Naive B cell (primary cell): ENCODE measurements at regions not wholly inside any gene's neighbourhood (a gene's known extent, or its start where the extent isn't known, plus 50 kb on each side); places are given as distances from the start of the nearest gene placed in this dataset.

ENCODE experiments used
- ATAC-seq, 2 donors: fragments of 150-1000 bp; cut with Tn5 transposase; 2 replicates each; pipeline ENCODE4 v1.10.0; 2021; ENCODE audit warnings: low read depth in 2 of 2, mild to moderate bottlenecking in 2 of 2, moderate library complexity in 2 of 2
- DNase-seq: peaks from one replicate; pipeline ENCODE4 v3.0.0; 2022
- H3K27ac Mint-ChIP-seq, 6 donors: one replicate each; pipeline ENCODE4 v1.8.0; 2020 to 2022; ENCODE audit warnings: mild to moderate bottlenecking in 6 of 6, mixed read lengths in 6 of 6, moderate library complexity in 5 of 6, inconsistent platforms in 2 of 6
- H3K27me3 Mint-ChIP-seq, 3 donors: one replicate each; pipeline ENCODE4 v1.8.0; 2021 to 2022; ENCODE audit warnings: mixed read lengths in 3 of 3, mild to moderate bottlenecking in 1 of 3
- H3K36me3 Mint-ChIP-seq, 2 donors: one replicate each; pipeline ENCODE4 v1.8.0; 2020 to 2022; ENCODE audit warnings: mixed read lengths in 2 of 2, inconsistent platforms in 1 of 2, mild to moderate bottlenecking in 1 of 2
- H3K4me1 Mint-ChIP-seq, 3 donors: one replicate each; pipeline ENCODE4 v1.8.0; 2020 to 2022; ENCODE audit warnings: mixed read lengths in 3 of 3, inconsistent platforms in 1 of 3, mild to moderate bottlenecking in 1 of 3, moderate library complexity in 1 of 3
- H3K4me3 Mint-ChIP-seq, 8 donors: one replicate each; pipeline ENCODE4 v1.8.0; 2020 to 2022; ENCODE audit warnings: mild to moderate bottlenecking in 8 of 8, mixed read lengths in 8 of 8, moderate library complexity in 8 of 8, inconsistent platforms in 2 of 8
- H3K9me3 Mint-ChIP-seq, 7 donors: one replicate each; pipeline ENCODE4 v1.8.0; 2020 to 2022; ENCODE audit warnings: mixed read lengths in 7 of 7, mild to moderate bottlenecking in 5 of 7, inconsistent platforms in 2 of 7, moderate library complexity in 1 of 7

GRCh38 chr1:67939942-67940341 lies 106.7 kb upstream of the GNG12 start:
- no peak for ATAC-seq

GRCh38 chr1:67939186-67939743 lies 106.0 kb upstream of the GNG12 start:
- no peak for DNase-seq
- ATAC-seq, result no peak
- H3K27ac Mint-ChIP-seq, result no peak overlapping the region
- no peak overlapping the region for H3K4me3 Mint-ChIP-seq
- peaks cover 0 to 5% (median 0%) of the 10 kb centered on the region in 7 donors for H3K9me3 Mint-ChIP-seq
- no peaks in the 10 kb centered on the region for H3K36me3 Mint-ChIP-seq
- H3K27me3 Mint-ChIP-seq, result no peaks in the 10 kb centered on the region
- no peaks in the 10 kb centered on the region for H3K4me1 Mint-ChIP-seq

More at GRCh38 chr1:67939942-67940341, 106.7 kb upstream of the GNG12 start:
- Mint-ChIP-seq H3K27ac (no peak overlapping the region), H3K27me3 (no peaks in the 10 kb centered on the region), H3K36me3 (no peaks in the 10 kb centered on the region), H3K4me1 (no peaks in the 10 kb centered on the region), H3K9me3 (peaks cover 0 to 5% (median 0%) of the 10 kb centered on the region in 7 donors), H3K4me3 (no peak overlapping the region)
- DNase-seq, result no peak

- no peak for ATAC-seq
- H3K9me3 Mint-ChIP-seq, result peaks cover 0 to 2% (median 0%) of the 10 kb centered on the region in 7 donors
- no peak for DNase-seq
- no peaks in the 10 kb centered on the region for H3K4me1 Mint-ChIP-seq
- no peaks in the 10 kb centered on the region for H3K27me3 Mint-ChIP-seq
- H3K36me3 Mint-ChIP-seq, result no peaks in the 10 kb centered on the region
- H3K27ac Mint-ChIP-seq, result no peak overlapping the region
- no peak overlapping the region for H3K4me3 Mint-ChIP-seq
These were observed 104.4 kb upstream of the GNG12 start for GRCh38 chr1:67937651-67938050.

GRCh38 chr1:67937010-67937409 lies 103.7 kb upstream of the GNG12 start:
- H3K27ac Mint-ChIP-seq, result no peak overlapping the region
- no peaks in the 10 kb centered on the region for H3K36me3 Mint-ChIP-seq
- ATAC-seq (no peak), DNase-seq (no peak)
- H3K4me3 Mint-ChIP-seq, result no peak overlapping the region
- H3K9me3 Mint-ChIP-seq, result peaks cover 0 to 2% (median 0%) of the 10 kb centered on the region in 7 donors
- no peaks in the 10 kb centered on the region for H3K4me1 Mint-ChIP-seq
- no peaks in the 10 kb centered on the region for H3K27me3 Mint-ChIP-seq

GRCh38 chr1:67935560-67935959 lies 102.3 kb upstream of the GNG12 start:
- H3K36me3 Mint-ChIP-seq, result no peaks in the 10 kb centered on the region
- no peak overlapping the region for H3K4me3 Mint-ChIP-seq
- no peaks in the 10 kb centered on the region for H3K4me1 Mint-ChIP-seq
- H3K9me3 Mint-ChIP-seq, result peaks cover 0 to 2% (median 0%) of the 10 kb centered on the region in 7 donors
- H3K27ac Mint-ChIP-seq, result no peak overlapping the region
- H3K27me3 Mint-ChIP-seq, result no peaks in the 10 kb centered on the region
- DNase-seq, result no peak
- ATAC-seq, result no peak

- ATAC-seq, result no peak
These were observed 97.9 kb upstream of the GNG12 start for GRCh38 chr1:67931198-67931597.

GRCh38 chr1:67923074-67923473 lies 89.8 kb upstream of the GNG12 start:
- H3K27ac Mint-ChIP-seq, result no peak overlapping the region
- ATAC-seq, result no peak
- no peaks in the 10 kb centered on the region for H3K36me3 Mint-ChIP-seq
- H3K9me3 Mint-ChIP-seq, result no peaks in the 10 kb centered on the region
- H3K4me3 Mint-ChIP-seq, result no peak overlapping the region
- no peak for DNase-seq
- no peaks in the 10 kb centered on the region for H3K4me1 Mint-ChIP-seq
- H3K27me3 Mint-ChIP-seq, result peaks cover 0 to 5% (median 0%) of the 10 kb centered on the region in 3 donors

More at GRCh38 chr1:67931198-67931597, 97.9 kb upstream of the GNG12 start:
- H3K9me3 Mint-ChIP-seq, result peaks cover 0 to 2% (median 0%) of the 10 kb centered on the region in 7 donors
- H3K27me3 Mint-ChIP-seq, result peaks cover 0 to 8% (median 0%) of the 10 kb centered on the region in 3 donors
- no peaks in the 10 kb centered on the region for H3K36me3 Mint-ChIP-seq
- H3K4me1 Mint-ChIP-seq, result no peaks in the 10 kb centered on the region
- no peak for DNase-seq
- H3K4me3 Mint-ChIP-seq, result no peak overlapping the region
- H3K27ac Mint-ChIP-seq, result no peak overlapping the region

GRCh38 chr1:67921725-67922489 lies 88.6 kb upstream of the GNG12 start:
- Mint-ChIP-seq H3K36me3 (no peaks in the 10 kb centered on the region), H3K27me3 (peaks cover 0 to under 1% (median 0%) of the 10 kb centered on the region in 3 donors), H3K27ac (peak overlapping the region in 1 of 6 donors; percentile 34), H3K9me3 (no peaks in the 10 kb centered on the region), H3K4me3 (no peak overlapping the region), H3K4me1 (no peaks in the 10 kb centered on the region)
- ATAC-seq (no peak), DNase-seq (no peak)

GRCh38 chr1:67919274-67920072 lies 86.2 kb upstream of the GNG12 start:
- H3K4me3 Mint-ChIP-seq, result no peak overlapping the region
- ATAC-seq, result no peak
- peaks cover 0 to 8% (median 5%) of the 10 kb centered on the region in 3 donors for H3K27me3 Mint-ChIP-seq
- H3K27ac Mint-ChIP-seq, result no peak overlapping the region
- no peaks in the 10 kb centered on the region for H3K4me1 Mint-ChIP-seq
- no peak for DNase-seq
- H3K9me3 Mint-ChIP-seq, result peaks cover 0 to 5% (median 0%) of the 10 kb centered on the region in 7 donors
- H3K36me3 Mint-ChIP-seq, result no peaks in the 10 kb centered on the region

GRCh38 chr1:67918067-67918466 lies 84.8 kb upstream of the GNG12 start:
- H3K27me3 Mint-ChIP-seq, result peaks cover 0 to 8% (median 5%) of the 10 kb centered on the region in 3 donors
- peaks cover 0 to 5% (median 0%) of the 10 kb centered on the region in 7 donors for H3K9me3 Mint-ChIP-seq
- H3K4me1 Mint-ChIP-seq, result no peaks in the 10 kb centered on the region
- H3K36me3 Mint-ChIP-seq, result no peaks in the 10 kb centered on the region
- H3K4me3 Mint-ChIP-seq, result no peak overlapping the region
- ATAC-seq (no peak), DNase-seq (no peak)
- no peak overlapping the region for H3K27ac Mint-ChIP-seq

- H3K4me1 Mint-ChIP-seq, result no peaks in the 10 kb centered on the region
- DNase-seq, result no peak
- ATAC-seq, result no peak
- no peaks in the 10 kb centered on the region for H3K36me3 Mint-ChIP-seq
- peaks cover 0 to 5% (median 4%) of the 10 kb centered on the region in 7 donors for H3K9me3 Mint-ChIP-seq
- peaks cover 0 to 8% (median 5%) of the 10 kb centered on the region in 3 donors for H3K27me3 Mint-ChIP-seq
- H3K4me3 Mint-ChIP-seq, result no peak overlapping the region
- no peak overlapping the region for H3K27ac Mint-ChIP-seq
These were observed 83.7 kb upstream of the GNG12 start for GRCh38 chr1:67917006-67917405.

GRCh38 chr1:67916140-67916886 lies 83.0 kb upstream of the GNG12 start:
- H3K9me3 Mint-ChIP-seq, result peaks cover 0 to 5% (median 4%) of the 10 kb centered on the region in 7 donors
- no peak for DNase-seq
- ATAC-seq, result no peak
- no peaks in the 10 kb centered on the region for H3K4me1 Mint-ChIP-seq
- H3K36me3 Mint-ChIP-seq, result no peaks in the 10 kb centered on the region
- H3K27ac Mint-ChIP-seq, result no peak overlapping the region
- no peak overlapping the region for H3K4me3 Mint-ChIP-seq
- peaks cover 0 to 8% (median 5%) of the 10 kb centered on the region in 3 donors for H3K27me3 Mint-ChIP-seq

GRCh38 chr1:67909776-67910175 lies 76.5 kb upstream of the GNG12 start:
- no peak overlapping the region for H3K4me3 Mint-ChIP-seq
- peaks cover 0 to 9% (median 2%) of the 10 kb centered on the region in 7 donors for H3K9me3 Mint-ChIP-seq
- no peak overlapping the region for H3K27ac Mint-ChIP-seq
- no peaks in the 10 kb centered on the region for H3K4me1 Mint-ChIP-seq
- no peak for DNase-seq
- H3K27me3 Mint-ChIP-seq, result no peaks in the 10 kb centered on the region
- ATAC-seq, result no peak
- no peaks in the 10 kb centered on the region for H3K36me3 Mint-ChIP-seq
